ENCODE measurements at regions not wholly inside any gene's neighbourhood (a gene's known extent, or its start where the extent isn't known, plus 50 kb on each side); places are given as distances from the start of the nearest gene placed in this dataset.

GRCh38 chr2:136205615-136206014 lies 87.7 kb upstream of the CXCR4 start:
- DNase-seq (ENCODE audit: low spot score): no peak

DNA sequence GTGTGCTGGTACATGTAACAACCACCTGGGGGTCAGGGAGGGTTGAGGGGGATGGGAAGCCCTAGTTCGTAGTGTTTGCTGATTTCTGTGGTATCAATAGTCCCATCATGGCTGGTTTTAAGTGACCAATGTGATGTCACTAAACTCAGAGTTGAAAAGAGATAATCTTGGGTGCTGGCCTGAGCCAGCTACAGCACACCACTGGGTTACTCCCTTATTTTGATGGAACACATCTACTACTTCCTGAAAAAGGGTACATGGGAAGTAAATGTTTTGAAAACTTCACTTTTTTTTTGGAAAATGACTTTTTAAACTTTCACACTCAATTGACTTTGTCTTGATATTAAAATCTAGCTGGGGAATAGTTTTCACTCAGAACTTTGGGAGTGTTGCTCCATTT lies 87.0 kb upstream of the CXCR4 start:
- no peak for TF ChIP-seq CTCF (IDR thresholded peaks at IDR 0.05; ENCODE audit: extremely low read depth, missing control alignments)
- no peak for DNase-seq (ENCODE audit: low spot score)

More at GRCh38 chr2:136205615-136206014, 87.7 kb upstream of the CXCR4 start:
- TF ChIP-seq CTCF (IDR thresholded peaks at IDR 0.05; ENCODE audit: extremely low read depth, missing control alignments): no peak

GRCh38 chr2:136195226-136195625 lies 77.3 kb upstream of the CXCR4 start:
- TF ChIP-seq CTCF (IDR thresholded peaks at IDR 0.05; ENCODE audit: extremely low read depth, missing control alignments): no peak

GRCh38 chr2:136191041-136191440 lies 73.1 kb upstream of the CXCR4 start:
- DNase-seq (ENCODE audit: low spot score): no peak
- no peak for TF ChIP-seq CTCF (IDR thresholded peaks at IDR 0.05; ENCODE audit: extremely low read depth, missing control alignments)

More at GRCh38 chr2:136195226-136195625, 77.3 kb upstream of the CXCR4 start:
- DNase-seq (ENCODE audit: low spot score): no peak

DNA sequence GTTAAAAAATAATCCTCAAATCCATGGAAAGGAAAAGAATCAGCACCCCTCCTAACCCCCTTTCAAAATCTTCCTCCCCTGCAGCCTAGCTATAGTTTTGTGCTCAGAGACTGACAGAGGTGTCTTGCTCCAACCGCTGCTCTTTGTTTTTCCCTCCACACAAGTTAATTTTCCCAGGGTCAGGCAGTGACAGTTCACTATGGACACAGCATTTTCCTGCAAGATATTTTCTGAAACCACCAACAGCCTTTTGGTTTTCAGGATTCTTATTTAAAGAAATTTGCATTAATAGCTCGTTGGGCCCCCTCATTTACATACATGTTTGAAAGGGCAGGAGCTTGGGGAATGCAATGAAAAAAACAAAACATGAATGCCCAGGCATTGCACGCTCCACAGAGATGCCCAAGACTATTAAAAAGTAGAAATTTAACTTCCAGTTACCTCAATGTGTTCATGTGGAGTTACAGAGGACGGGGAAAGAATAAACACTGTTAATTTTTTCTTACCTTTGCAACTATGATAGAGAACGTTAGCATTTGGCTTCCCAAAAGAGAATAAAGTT lies 71.4 kb upstream of the CXCR4 start:
- DNase-seq (ENCODE audit: low spot score): no peak
- TF ChIP-seq CTCF (IDR thresholded peaks at IDR 0.05; ENCODE audit: extremely low read depth, missing control alignments): no peak

DNA sequence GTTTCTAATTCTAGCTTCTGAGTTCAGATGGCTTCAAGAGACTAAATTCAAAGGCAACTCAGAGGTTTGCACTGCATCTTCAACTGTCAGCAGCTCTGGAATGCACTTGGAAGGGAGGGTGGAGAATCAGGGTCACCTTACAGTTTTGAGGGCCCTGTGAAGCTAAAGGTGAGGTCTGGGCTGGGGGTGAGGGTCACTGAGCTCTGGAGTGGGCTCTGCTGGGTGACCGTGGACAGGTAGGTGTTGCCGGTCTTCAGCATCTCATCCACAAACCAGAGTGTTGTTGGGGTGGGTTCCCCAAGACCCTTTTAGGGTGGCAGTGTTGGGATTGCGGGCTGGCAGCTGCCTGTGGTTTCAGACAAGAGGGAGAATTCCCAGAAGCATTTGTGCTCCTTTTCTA lies 70.1 kb upstream of the CXCR4 start:
- TF ChIP-seq CTCF (IDR thresholded peaks at IDR 0.05; ENCODE audit: extremely low read depth, missing control alignments): no peak
- DNase-seq (ENCODE audit: low spot score): no peak

- no peak for TF ChIP-seq CTCF (IDR thresholded peaks at IDR 0.05; ENCODE audit: extremely low read depth, missing control alignments)
- no peak for DNase-seq (ENCODE audit: low spot score)
Measured at GRCh38 chr2:136185981-136186776, 68.2 kb upstream of the CXCR4 start.

Data from GM20000 (cell line).